GM23338 (cell line): ENCODE measurements at regions not wholly inside any gene's neighbourhood (a gene's known extent, or its start where the extent isn't known, plus 50 kb on each side); places are given as distances from the start of the nearest gene placed in this dataset.

Experiments
- ATAC-seq: fragments of 200-7000 bp; cut with Tn5 transposase; 3 replicates; pipeline ENCODE4 v1.9.1; 2020
- DNase-seq: peaks from one replicate; pipeline ENCODE4 v3.0.0-alpha.2; 2015; ENCODE audit warnings: low spot score
- H2AFZ ChIP-seq: fragments of 200-600 bp; sonication (generic); 2 replicates; pipeline ENCODE4 v1.8.0; 2016; ENCODE audit warnings: antibody characterized with exemption, mild to moderate bottlenecking, moderate library complexity
- H3F3A ChIP-seq: fragments of 200-600 bp; sonication (generic); replicated peaks from 2 replicates; pipeline ENCODE4 v1.8.0; 2017; ENCODE audit warnings: antibody characterized with exemption, mixed run types, low read depth
- H3K27ac ChIP-seq: fragments of 200-600 bp; sonication (generic); 2 replicates; pipeline ENCODE4 v1.6.1; 2016; ENCODE audit warnings: low read depth
- H3K27me3 ChIP-seq: fragments of 200-600 bp; sonication (generic); 2 replicates; pipeline ENCODE4 v1.8.0; 2016; ENCODE audit warnings: mild to moderate bottlenecking, mixed run types, moderate library complexity; ENCODE audit not compliant: insufficient read depth
- H3K36me3 ChIP-seq: fragments of 200-600 bp; sonication (generic); 2 replicates; pipeline ENCODE4 v1.8.0; 2016; ENCODE audit warnings: mild to moderate bottlenecking; ENCODE audit not compliant: insufficient read depth
- H3K4me1 ChIP-seq: fragments of 200-600 bp; sonication (generic); 2 replicates; pipeline ENCODE4 v1.8.0; 2016; ENCODE audit warnings: mild to moderate bottlenecking, moderate library complexity; ENCODE audit not compliant: insufficient read depth
- H3K4me2 ChIP-seq: fragments of 200-600 bp; sonication (generic); 2 replicates; pipeline ENCODE4 v1.7.1; 2017; ENCODE audit warnings: mixed run types
- H3K4me3 ChIP-seq: fragments of 200-600 bp; sonication (generic); 2 replicates; pipeline ENCODE4 v1.6.1; 2016; ENCODE audit warnings: mixed run types
- H3K79me2 ChIP-seq: fragments of 200-600 bp; sonication (generic); replicated peaks from 2 replicates; pipeline ENCODE4 v1.8.0; 2017; ENCODE audit warnings: mild to moderate bottlenecking; ENCODE audit not compliant: insufficient read depth
- H3K9me2 ChIP-seq: fragments of 200-600 bp; sonication (generic); 2 replicates; pipeline ENCODE4 v1.8.0; 2017; ENCODE audit not compliant: insufficient read depth
- H4K20me1 ChIP-seq: fragments of 200-600 bp; sonication (generic); replicated peaks from 2 replicates; pipeline ENCODE4 v1.8.0; 2017; ENCODE audit warnings: mild to moderate bottlenecking; ENCODE audit not compliant: insufficient read depth
- H3K27ac Mint-ChIP-seq: 2 replicates; pipeline ENCODE4 v1.8.0; 2020; ENCODE audit warnings: inconsistent platforms, mild to moderate bottlenecking, moderate library complexity, mixed read lengths
- H3K27me3 Mint-ChIP-seq: 3 replicates; pipeline ENCODE4 v1.8.0; 2022; ENCODE audit warnings: low read depth, mild to moderate bottlenecking, moderate library complexity, mixed read lengths, inconsistent platforms; ENCODE audit not compliant: insufficient read depth, poor library complexity
- H3K36me3 Mint-ChIP-seq: 3 replicates; pipeline ENCODE4 v1.8.0; 2021; ENCODE audit warnings: low read depth, mild to moderate bottlenecking, inconsistent platforms, moderate library complexity, mixed read lengths
- H3K4me1 Mint-ChIP-seq: 3 replicates; pipeline ENCODE4 v1.8.0; 2020; ENCODE audit warnings: mild to moderate bottlenecking, inconsistent platforms, mixed read lengths
- H3K4me3 Mint-ChIP-seq: 3 replicates; pipeline ENCODE4 v1.8.0; 2021; ENCODE audit warnings: moderate library complexity, mild to moderate bottlenecking, inconsistent platforms, mixed read lengths
- H3K9me3 Mint-ChIP-seq: 3 replicates; pipeline ENCODE4 v1.8.0; 2020; ENCODE audit warnings: moderate library complexity, mild to moderate bottlenecking, inconsistent platforms, mixed read lengths
- CREB1 ChIP-seq: fragments of 250-450 bp; sonication (Bioruptor Pico); IDR thresholded peaks from 2 replicates; pipeline ENCODE4 v1.5.0; 2020; ENCODE audit warnings: low read depth, mild to moderate bottlenecking, moderate library complexity
- ETS1 ChIP-seq: IDR thresholded peaks from 2 replicates; pipeline ENCODE4 v1.6.1; 2016; ENCODE audit warnings: antibody characterized with exemption
- EZH2 ChIP-seq: fragments of 200-600 bp; sonication (generic); IDR thresholded peaks from one replicate; pipeline ENCODE4 v1.8.0; 2017; ENCODE audit warnings: antibody characterized with exemption, mild to moderate bottlenecking, low read depth; ENCODE audit not compliant: unreplicated experiment
- EZH2phosphoT487 ChIP-seq: fragments of 200-600 bp; sonication (generic); IDR thresholded peaks from one replicate; pipeline ENCODE4 v1.8.1; 2018; ENCODE audit warnings: antibody characterized with exemption; ENCODE audit not compliant: unreplicated experiment
- JUNB ChIP-seq: IDR thresholded peaks from one replicate; pipeline ENCODE4 v1.6.1; 2016; ENCODE audit warnings: antibody characterized with exemption; ENCODE audit not compliant: unreplicated experiment
- NANOG ChIP-seq: IDR thresholded peaks from 2 replicates; pipeline ENCODE4 v1.6.1; 2016; ENCODE audit warnings: antibody characterized with exemption, borderline replicate concordance
- REST ChIP-seq: IDR thresholded peaks from one replicate; pipeline ENCODE4 v1.6.1; 2018; ENCODE audit warnings: antibody characterized with exemption; ENCODE audit not compliant: unreplicated experiment
- ZNF114 ChIP-seq: fragments of 250-450 bp; sonication (Bioruptor Pico); IDR thresholded peaks from 2 replicates; pipeline ENCODE4 v1.5.0; 2020; ENCODE audit warnings: mild to moderate bottlenecking, moderate library complexity
- ZNF462 ChIP-seq: fragments of 250-450 bp; sonication (Bioruptor Pico); IDR thresholded peaks from 2 replicates; pipeline ENCODE4 v1.5.0; 2020; ENCODE audit warnings: mild to moderate bottlenecking, moderate library complexity

- Histone ChIP-seq H3K79me2 (no peaks in the 10 kb centered on the region), H3K27ac (no peak overlapping the region), H3K9me2 (no peaks in the 10 kb centered on the region; the same call in 1 of the 2 replicates), H3K36me3 (no peaks in the 10 kb centered on the region; the same call in 1 of the 2 replicates), H3K4me3 (no peak overlapping the region), H3K4me2 (no peak overlapping the region), H3K4me1 (peaks cover 5% of the 10 kb centered on the region; the same call in 1 of the 2 replicates), H2AFZ (no peak overlapping the region), H4K20me1 (no peaks in the 10 kb centered on the region), H3K27me3 (no peaks in the 10 kb centered on the region), H3F3A (no peaks in the 10 kb centered on the region)
- ATAC-seq (no peak), DNase-seq (no peak)
- Mint-ChIP-seq H3K4me1 (peaks cover 8% of the 10 kb centered on the region), H3K36me3 (peaks cover 24% of the 10 kb centered on the region), H3K27me3 (peaks cover 2% of the 10 kb centered on the region), H3K4me3 (no peak overlapping the region), H3K27ac (no peak overlapping the region), H3K9me3 (peaks cover 23% of the 10 kb centered on the region)
- TF ChIP-seq NANOG, result no peak
These were observed 976.9 kb upstream of the MBL2 start for GRCh38 chr10:53749439-53749838.

- Mint-ChIP-seq H3K4me1 (peaks cover 8% of the 10 kb centered on the region), H3K36me3 (peaks cover 31% of the 10 kb centered on the region), H3K4me3 (no peak overlapping the region), H3K27me3 (peaks cover 2% of the 10 kb centered on the region), H3K27ac (no peak overlapping the region), H3K9me3 (peaks cover 23% of the 10 kb centered on the region)
- no peak for ATAC-seq
- H3K36me3 ChIP-seq, result no peaks in the 10 kb centered on the region; the same call in 1 of the 2 replicates
- peaks cover 4% of the 10 kb centered on the region; the same call in 1 of the 2 replicates for H3K9me2 ChIP-seq
- H3K27ac ChIP-seq, result no peak overlapping the region
- no peak overlapping the region for H3K4me2 ChIP-seq
- H2AFZ ChIP-seq, result no peak overlapping the region
- H3F3A ChIP-seq, result no peaks in the 10 kb centered on the region
- no peaks in the 10 kb centered on the region for H3K79me2 ChIP-seq
- peaks cover 5% of the 10 kb centered on the region; the same call in 1 of the 2 replicates for H3K4me1 ChIP-seq
- no peaks in the 10 kb centered on the region for H3K27me3 ChIP-seq
- no peaks in the 10 kb centered on the region for H4K20me1 ChIP-seq
- DNase-seq, result no peak
- no peak overlapping the region for H3K4me3 ChIP-seq
- TF ChIP-seq ZNF114 (CRISPR knock-in tag) (no peak), EZH2phosphoT487 (no peak), ZNF462 (CRISPR knock-in tag) (no peak), JUNB (no peak), EZH2 (no peak), NANOG (no peak), REST (no peak), CREB1 (CRISPR knock-in tag) (no peak), ETS1 (no peak)
These were observed 975.7 kb upstream of the MBL2 start for GRCh38 chr10:53748319-53748718.
